Liver (tissue), 8 donors: ENCODE measurements at regions not wholly inside any gene's neighbourhood (a gene's known extent, or its start where the extent isn't known, plus 50 kb on each side); places are given as distances from the start of the nearest gene placed in this dataset.

Experiments used
- DNase-seq: peaks from one replicate; pipeline ENCODE4 v3.0.0-alpha.2; 2017; ENCODE audit warnings: low spot score
- H3K27ac ChIP-seq, 2 donors: one replicate each; pipeline ENCODE4 v1.7.0; 2013; ENCODE audit warnings: inconsistent platforms in 2 of 2, low read length in 2 of 2, control low read depth in 1 of 2, low read depth in 1 of 2, mild to moderate bottlenecking in 1 of 2
- H3K27me3 ChIP-seq, 4 donors: one replicate each; pipeline versions ENCODE4 v1.6.1 to v1.7.0; 2013; ENCODE audit warnings: low read length in 3 of 4, inconsistent platforms in 1 of 4, mild to moderate bottlenecking in 1 of 4, moderate library complexity in 1 of 4; ENCODE audit not compliant: control insufficient read depth in 4 of 4, insufficient read depth in 4 of 4
- H3K36me3 ChIP-seq, 4 donors: one replicate each; pipeline versions ENCODE4 v1.6.1 to v1.7.0; 2013; ENCODE audit warnings: low read length in 3 of 4, mild to moderate bottlenecking in 3 of 4, low read depth in 1 of 4, moderate library complexity in 1 of 4; ENCODE audit not compliant: control insufficient read depth in 4 of 4, insufficient read depth in 3 of 4
- H3K4me1 ChIP-seq, 4 donors: one replicate each; pipeline versions ENCODE4 v1.6.1 to v1.7.0; 2013; ENCODE audit warnings: low read length in 3 of 4, mild to moderate bottlenecking in 3 of 4, moderate library complexity in 1 of 4; ENCODE audit not compliant: control insufficient read depth in 4 of 4, insufficient read depth in 4 of 4
- H3K4me3 ChIP-seq, 3 donors: one replicate each; pipeline versions ENCODE4 v1.6.1 to v1.7.0; 2013; ENCODE audit warnings: low read length in 3 of 3, control low read depth in 1 of 3, low read depth in 1 of 3, mild to moderate bottlenecking in 1 of 3
- H3K9ac ChIP-seq, 2 donors: one replicate each; pipeline ENCODE4 v1.7.0; 2013; ENCODE audit warnings: low read length in 2 of 2, mild to moderate bottlenecking in 2 of 2, moderate library complexity in 2 of 2, control low read depth in 1 of 2, low read depth in 1 of 2
- H3K9me3 ChIP-seq, 4 donors: one replicate each; pipeline versions ENCODE4 v1.6.1 to v1.7.0; 2013; ENCODE audit warnings: low read length in 3 of 4; ENCODE audit not compliant: control insufficient read depth in 4 of 4
- EGR1 ChIP-seq, 2 donors: IDR thresholded peaks; 2 replicates each; pipeline ENCODE4 v1.6.1; 2016 to 2018; ENCODE audit warnings: antibody characterized with exemption in 2 of 2, low read depth in 2 of 2
- FOXA1 ChIP-seq: IDR thresholded peaks from 2 replicates; pipeline ENCODE4 v1.6.1; 2016; ENCODE audit warnings: antibody characterized with exemption
- FOXA2 ChIP-seq: IDR thresholded peaks from 2 replicates; pipeline ENCODE4 v1.6.1; 2016; ENCODE audit warnings: antibody characterized with exemption
- GABPA ChIP-seq, 2 donors: IDR thresholded peaks in 1 of 2; conservative IDR thresholded peaks in 1 of 2; 2 replicates each; pipeline ENCODE4 v1.6.1; 2016; ENCODE audit warnings: antibody characterized with exemption in 2 of 2, mild to moderate bottlenecking in 1 of 2, moderate library complexity in 1 of 2
- HNF4A ChIP-seq, 2 donors: conservative IDR thresholded peaks; 2 replicates each; pipeline ENCODE4 v1.6.1; 2016; ENCODE audit warnings: antibody characterized with exemption in 2 of 2, mild to moderate bottlenecking in 2 of 2
- HNF4G ChIP-seq: IDR thresholded peaks from 2 replicates; pipeline ENCODE4 v1.6.1; 2016; ENCODE audit warnings: antibody characterized with exemption
- JUND ChIP-seq, 2 donors: IDR thresholded peaks; 2 replicates each; pipeline ENCODE4 v1.6.1; 2016; ENCODE audit warnings: antibody characterized with exemption in 2 of 2
- NR2F2 ChIP-seq: IDR thresholded peaks from 2 replicates; pipeline ENCODE4 v1.6.1; 2016; ENCODE audit warnings: antibody characterized with exemption
- RAD21 ChIP-seq, 2 donors: IDR thresholded peaks; 2 replicates each; pipeline ENCODE4 v1.6.1; 2016; ENCODE audit warnings: antibody characterized with exemption in 2 of 2, mild to moderate bottlenecking in 2 of 2
- RXRA ChIP-seq, 2 donors: IDR thresholded peaks; 2 replicates each; pipeline ENCODE4 v1.6.1; 2017 to 2018; ENCODE audit warnings: antibody characterized with exemption in 2 of 2, mild to moderate bottlenecking in 1 of 2
- SP1 ChIP-seq: IDR thresholded peaks from 2 replicates; pipeline ENCODE4 v1.6.1; 2018; ENCODE audit warnings: antibody characterized with exemption, mild to moderate bottlenecking
- YY1 ChIP-seq: IDR thresholded peaks from 2 replicates; pipeline ENCODE4 v1.6.1; 2016; ENCODE audit warnings: antibody characterized with exemption, mild to moderate bottlenecking
- WGBS: extraction: QIAGEN DNeasy Blood & Tissue Kit; methylation state at CpG from one replicate; pipeline ENCODE4 v1.1.7; 2013; 5-methylcytosine and 5-hydroxymethylcytosine counted together
- TF ChIP-seq, protein P1 (sequence below): IDR thresholded peaks from 2 replicates; pipeline ENCODE4 v1.6.1; 2016; ENCODE audit warnings: antibody characterized with exemption, mild to moderate bottlenecking
- TF ChIP-seq, protein P2 (sequence below): fragments of 150-350 bp; IDR thresholded peaks from 2 replicates; pipeline ENCODE4 v1.5.1; 2017; ENCODE audit warnings: improper control_type of control experiment, low read depth, low read length; ENCODE audit not compliant: missing input control
- TF ChIP-seq, protein P3 (sequence below): IDR thresholded peaks from 2 replicates; pipeline ENCODE4 v1.6.1; 2016; ENCODE audit warnings: antibody characterized with exemption
- TF ChIP-seq, protein P4 (sequence below): IDR thresholded peaks from 2 replicates; pipeline ENCODE4 v1.6.1; 2016; ENCODE audit warnings: antibody characterized with exemption
- donor health status: healthy.
- donor health status: healthy.
- donor health status: healthy.
- donor health status: healthy.
- donor health status: healthy.

DNA sequence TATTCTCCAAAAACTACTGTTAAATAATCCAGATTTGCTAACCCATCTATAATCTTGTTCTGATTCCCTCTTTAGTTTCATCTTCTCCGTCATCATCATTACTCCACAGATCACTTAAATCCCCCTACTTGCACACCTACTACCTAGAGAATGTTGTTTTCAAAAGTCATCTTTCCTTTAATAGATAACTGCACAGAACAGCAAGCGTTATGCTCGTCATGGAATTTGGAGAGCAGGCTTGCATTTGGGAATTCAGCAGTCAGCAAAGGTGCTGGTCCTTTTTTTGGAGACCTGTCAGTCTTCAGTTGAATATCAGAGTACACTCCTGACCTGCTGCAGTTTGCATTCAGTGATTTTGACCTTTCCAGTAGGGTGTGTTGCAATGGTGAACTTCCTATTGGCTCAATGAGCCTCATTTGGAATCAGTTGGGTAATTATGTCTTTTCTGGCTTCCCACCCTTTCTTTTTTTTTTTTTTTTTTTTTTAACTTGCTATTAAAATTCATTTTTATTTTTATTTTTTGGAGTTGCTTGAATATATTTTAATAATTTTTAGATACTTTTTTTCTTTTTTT lies 110.6 kb downstream of the HNRNPLL start (continued):
- TF ChIP-seq, protein P1, sequence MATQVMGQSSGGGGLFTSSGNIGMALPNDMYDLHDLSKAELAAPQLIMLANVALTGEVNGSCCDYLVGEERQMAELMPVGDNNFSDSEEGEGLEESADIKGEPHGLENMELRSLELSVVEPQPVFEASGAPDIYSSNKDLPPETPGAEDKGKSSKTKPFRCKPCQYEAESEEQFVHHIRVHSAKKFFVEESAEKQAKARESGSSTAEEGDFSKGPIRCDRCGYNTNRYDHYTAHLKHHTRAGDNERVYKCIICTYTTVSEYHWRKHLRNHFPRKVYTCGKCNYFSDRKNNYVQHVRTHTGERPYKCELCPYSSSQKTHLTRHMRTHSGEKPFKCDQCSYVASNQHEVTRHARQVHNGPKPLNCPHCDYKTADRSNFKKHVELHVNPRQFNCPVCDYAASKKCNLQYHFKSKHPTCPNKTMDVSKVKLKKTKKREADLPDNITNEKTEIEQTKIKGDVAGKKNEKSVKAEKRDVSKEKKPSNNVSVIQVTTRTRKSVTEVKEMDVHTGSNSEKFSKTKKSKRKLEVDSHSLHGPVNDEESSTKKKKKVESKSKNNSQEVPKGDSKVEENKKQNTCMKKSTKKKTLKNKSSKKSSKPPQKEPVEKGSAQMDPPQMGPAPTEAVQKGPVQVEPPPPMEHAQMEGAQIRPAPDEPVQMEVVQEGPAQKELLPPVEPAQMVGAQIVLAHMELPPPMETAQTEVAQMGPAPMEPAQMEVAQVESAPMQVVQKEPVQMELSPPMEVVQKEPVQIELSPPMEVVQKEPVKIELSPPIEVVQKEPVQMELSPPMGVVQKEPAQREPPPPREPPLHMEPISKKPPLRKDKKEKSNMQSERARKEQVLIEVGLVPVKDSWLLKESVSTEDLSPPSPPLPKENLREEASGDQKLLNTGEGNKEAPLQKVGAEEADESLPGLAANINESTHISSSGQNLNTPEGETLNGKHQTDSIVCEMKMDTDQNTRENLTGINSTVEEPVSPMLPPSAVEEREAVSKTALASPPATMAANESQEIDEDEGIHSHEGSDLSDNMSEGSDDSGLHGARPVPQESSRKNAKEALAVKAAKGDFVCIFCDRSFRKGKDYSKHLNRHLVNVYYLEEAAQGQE = no peak
- TF ChIP-seq RXRA (IDR thresholded peaks at IDR 0.05) = peak; percentile 68 to 77
- TF ChIP-seq YY1 = peak; percentile 15
- TF ChIP-seq GABPA (IDR thresholded peaks at IDR 0.05 in 1 of 2, conservative IDR thresholded peaks at IDR 0.05 in 1 of 2) = no peak
- peak in 1 of 2 donors; percentile 35 for TF ChIP-seq RAD21 (IDR thresholded peaks at IDR 0.05)
- TF ChIP-seq FOXA2 = no peak
- peak; percentile 58 to 64 for TF ChIP-seq HNF4A (conservative IDR thresholded peaks at IDR 0.05)

DNA sequence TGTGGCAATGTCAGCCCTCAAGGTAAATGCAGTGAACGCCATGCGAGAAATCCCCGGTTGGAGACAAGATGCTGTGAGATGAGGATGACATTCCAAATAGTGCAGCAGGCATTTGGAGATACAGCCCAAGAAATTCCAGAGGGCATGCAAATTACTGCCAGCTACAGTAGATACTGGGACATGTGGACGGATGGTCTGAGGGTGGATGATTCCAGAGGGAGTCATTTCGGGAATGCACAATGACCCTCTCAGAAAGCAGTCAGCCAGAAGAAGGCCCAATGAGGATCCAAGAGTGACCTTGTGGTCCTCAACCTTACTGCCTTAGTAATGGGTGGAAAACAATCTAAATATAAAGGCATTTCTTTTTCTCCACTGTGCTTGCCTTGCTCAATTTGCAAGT lies 111.3 kb downstream of the HNRNPLL start:
- no peaks in the 10 kb centered on the region for H3K27me3 ChIP-seq
- H3K4me1 ChIP-seq = peaks cover 0 to 5% (median 4%) of the 10 kb centered on the region in 4 donors
- no peak overlapping the region for H3K9ac ChIP-seq
- 96% methylated on average over 5 of the region's 5 CpGs for WGBS
- TF ChIP-seq HNF4A (conservative IDR thresholded peaks at IDR 0.05) (no peak), GABPA (IDR thresholded peaks at IDR 0.05 in 1 of 2, conservative IDR thresholded peaks at IDR 0.05 in 1 of 2) (no peak), NR2F2 (no peak), RXRA (IDR thresholded peaks at IDR 0.05) (no peak), SP1 (no peak), FOXA1 (no peak), FOXA2 (no peak), RAD21 (IDR thresholded peaks at IDR 0.05) (no peak), HNF4G (no peak), YY1 (no peak), EGR1 (IDR thresholded peaks at IDR 0.05; ENCODE audit: low read depth in 2 of 2) (no peak), JUND (IDR thresholded peaks at IDR 0.05) (no peak)
- TF ChIP-seq, protein P1 = no peak
- TF ChIP-seq, protein P2, sequence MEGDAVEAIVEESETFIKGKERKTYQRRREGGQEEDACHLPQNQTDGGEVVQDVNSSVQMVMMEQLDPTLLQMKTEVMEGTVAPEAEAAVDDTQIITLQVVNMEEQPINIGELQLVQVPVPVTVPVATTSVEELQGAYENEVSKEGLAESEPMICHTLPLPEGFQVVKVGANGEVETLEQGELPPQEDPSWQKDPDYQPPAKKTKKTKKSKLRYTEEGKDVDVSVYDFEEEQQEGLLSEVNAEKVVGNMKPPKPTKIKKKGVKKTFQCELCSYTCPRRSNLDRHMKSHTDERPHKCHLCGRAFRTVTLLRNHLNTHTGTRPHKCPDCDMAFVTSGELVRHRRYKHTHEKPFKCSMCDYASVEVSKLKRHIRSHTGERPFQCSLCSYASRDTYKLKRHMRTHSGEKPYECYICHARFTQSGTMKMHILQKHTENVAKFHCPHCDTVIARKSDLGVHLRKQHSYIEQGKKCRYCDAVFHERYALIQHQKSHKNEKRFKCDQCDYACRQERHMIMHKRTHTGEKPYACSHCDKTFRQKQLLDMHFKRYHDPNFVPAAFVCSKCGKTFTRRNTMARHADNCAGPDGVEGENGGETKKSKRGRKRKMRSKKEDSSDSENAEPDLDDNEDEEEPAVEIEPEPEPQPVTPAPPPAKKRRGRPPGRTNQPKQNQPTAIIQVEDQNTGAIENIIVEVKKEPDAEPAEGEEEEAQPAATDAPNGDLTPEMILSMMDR = no peak
- TF ChIP-seq, protein P3, sequence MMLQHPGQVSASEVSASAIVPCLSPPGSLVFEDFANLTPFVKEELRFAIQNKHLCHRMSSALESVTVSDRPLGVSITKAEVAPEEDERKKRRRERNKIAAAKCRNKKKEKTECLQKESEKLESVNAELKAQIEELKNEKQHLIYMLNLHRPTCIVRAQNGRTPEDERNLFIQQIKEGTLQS = no peak
- TF ChIP-seq, protein P4, sequence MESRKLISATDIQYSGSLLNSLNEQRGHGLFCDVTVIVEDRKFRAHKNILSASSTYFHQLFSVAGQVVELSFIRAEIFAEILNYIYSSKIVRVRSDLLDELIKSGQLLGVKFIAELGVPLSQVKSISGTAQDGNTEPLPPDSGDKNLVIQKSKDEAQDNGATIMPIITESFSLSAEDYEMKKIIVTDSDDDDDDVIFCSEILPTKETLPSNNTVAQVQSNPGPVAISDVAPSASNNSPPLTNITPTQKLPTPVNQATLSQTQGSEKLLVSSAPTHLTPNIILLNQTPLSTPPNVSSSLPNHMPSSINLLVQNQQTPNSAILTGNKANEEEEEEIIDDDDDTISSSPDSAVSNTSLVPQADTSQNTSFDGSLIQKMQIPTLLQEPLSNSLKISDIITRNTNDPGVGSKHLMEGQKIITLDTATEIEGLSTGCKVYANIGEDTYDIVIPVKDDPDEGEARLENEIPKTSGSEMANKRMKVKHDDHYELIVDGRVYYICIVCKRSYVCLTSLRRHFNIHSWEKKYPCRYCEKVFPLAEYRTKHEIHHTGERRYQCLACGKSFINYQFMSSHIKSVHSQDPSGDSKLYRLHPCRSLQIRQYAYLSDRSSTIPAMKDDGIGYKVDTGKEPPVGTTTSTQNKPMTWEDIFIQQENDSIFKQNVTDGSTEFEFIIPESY = no peak
- H3K36me3 ChIP-seq = no peaks in the 10 kb centered on the region
- H3K4me3 ChIP-seq = no peak overlapping the region
- no peak overlapping the region for H3K27ac ChIP-seq
- no peaks in the 10 kb centered on the region for H3K9me3 ChIP-seq
- DNase-seq = no peak
